ENCODE measurements at regions not wholly inside any gene's neighbourhood (a gene's known extent, or its start where the extent isn't known, plus 50 kb on each side); places are given as distances from the start of the nearest gene placed in this dataset.

DNA sequence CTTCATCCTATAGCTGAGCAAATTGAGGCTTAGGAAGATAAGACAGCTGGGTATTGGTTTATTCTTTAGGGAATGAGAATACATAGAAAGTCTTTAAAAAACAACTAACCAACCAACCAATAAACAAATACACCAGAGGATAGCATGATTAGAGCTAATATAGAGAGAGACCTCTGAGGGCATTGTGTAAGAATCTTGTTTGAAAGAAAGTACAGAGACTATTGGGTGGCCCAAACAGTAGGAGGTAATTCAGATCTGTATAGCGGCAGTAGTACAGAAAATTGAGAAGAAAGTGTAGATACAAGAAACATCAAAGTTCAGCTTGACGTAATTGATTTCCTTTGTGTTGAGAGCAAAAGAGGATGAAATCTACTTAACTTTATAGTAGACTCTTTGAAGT lies 1951.0 kb upstream of the ADGRL3 start:
- DNase-seq (ENCODE audit: low spot score): no peak
- TF ChIP-seq CTCF (conservative IDR thresholded peaks at IDR 0.05; ENCODE audit: low read depth): no peak
- CTCF ChIA-PET: interaction anchor here (0.8 to 1.2 kb wide), 2 partner anchors 31 to 1806 kb away, joined by 3 read pairs; no protein-coding TSS in a partner anchor

DNA sequence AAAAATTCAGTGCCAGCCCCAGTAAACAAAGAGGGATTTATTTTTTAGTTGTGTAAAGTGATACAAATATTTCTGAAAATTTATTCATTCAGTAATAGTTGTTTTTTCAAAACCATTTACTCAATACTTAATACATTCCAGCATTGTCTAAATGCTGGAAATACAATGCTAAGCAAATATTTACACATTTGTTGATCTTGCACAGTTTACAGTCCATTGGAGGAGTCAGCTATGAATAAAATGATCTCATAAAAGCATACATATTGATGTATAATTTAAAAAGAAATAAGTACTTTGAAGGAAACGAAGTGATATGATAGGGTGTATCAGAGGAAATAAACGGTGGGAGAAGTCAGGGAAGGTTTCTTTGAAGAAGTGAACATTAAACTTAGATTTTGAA lies 1942.1 kb upstream of the ADGRL3 start:
- no peak for TF ChIP-seq CTCF (conservative IDR thresholded peaks at IDR 0.05; ENCODE audit: low read depth)
- H3K27ac ChIP-seq: no peak overlapping the region
- DNase-seq (ENCODE audit: low spot score): no peak
- ChIA-PET POLR2A (ENCODE audit: low non-redundant PET) (no interaction called here), CTCF (interaction anchor here (0.7 kb wide), 1 partner anchor 951 kb away, joined by 3 read pairs; no protein-coding TSS in a partner anchor)

More for the DNA sequence above, 1951.0 kb upstream of the ADGRL3 start:
- no peak overlapping the region for H3K27ac ChIP-seq
- POLR2A ChIA-PET (ENCODE audit: low non-redundant PET): no interaction called here

DNA sequence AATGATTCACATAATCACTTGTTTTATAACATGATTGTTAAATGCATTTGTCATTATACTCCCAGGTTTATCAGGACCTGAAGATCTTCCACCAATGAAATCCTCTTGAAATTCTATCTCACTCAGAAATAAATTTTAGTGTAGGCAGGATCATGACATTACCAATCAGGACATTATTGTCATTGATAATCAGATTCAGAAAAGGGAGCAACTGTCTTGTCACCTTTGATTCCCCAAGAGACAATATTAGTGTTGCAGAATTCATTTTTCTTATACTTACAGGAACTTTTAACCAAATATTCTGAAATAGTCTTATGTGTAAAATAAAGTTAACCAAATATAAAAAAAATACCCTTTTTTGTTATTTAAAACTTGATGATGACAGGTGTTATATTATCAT lies 1892.5 kb upstream of the ADGRL3 start:
- DNase-seq (ENCODE audit: low spot score): no peak
- POLR2A ChIA-PET (ENCODE audit: low non-redundant PET): no interaction called here
- CTCF ChIA-PET: no interaction called here
- no peak for TF ChIP-seq CTCF (conservative IDR thresholded peaks at IDR 0.05; ENCODE audit: low read depth)
- H3K27ac ChIP-seq: no peak overlapping the region

- H3K27ac ChIP-seq: no peak overlapping the region
- DNase-seq (ENCODE audit: low spot score): no peak
- POLR2A ChIA-PET (ENCODE audit: low non-redundant PET): no interaction called here
- CTCF ChIA-PET: no interaction called here
- no peak for TF ChIP-seq CTCF (conservative IDR thresholded peaks at IDR 0.05; ENCODE audit: low read depth)
These were observed 1885.5 kb upstream of the ADGRL3 start for GRCh38 chr4:59314637-59315036.

- DNase-seq (ENCODE audit: low spot score): no peak
- ChIA-PET POLR2A (ENCODE audit: low non-redundant PET) (no interaction called here), CTCF (no interaction called here)
- no peak for TF ChIP-seq CTCF (conservative IDR thresholded peaks at IDR 0.05; ENCODE audit: low read depth)
- no peak overlapping the region for H3K27ac ChIP-seq
These were observed 1860.5 kb upstream of the ADGRL3 start for GRCh38 chr4:59339631-59340030.

- no peak for TF ChIP-seq CTCF (conservative IDR thresholded peaks at IDR 0.05; ENCODE audit: low read depth)
- CTCF ChIA-PET: interaction anchor here (0.7 kb wide), 1 partner anchor 560 kb away, joined by 3 read pairs; no protein-coding TSS in a partner anchor
- DNase-seq (ENCODE audit: low spot score): no peak
- POLR2A ChIA-PET (ENCODE audit: low non-redundant PET): no interaction called here
- no peak overlapping the region for H3K27ac ChIP-seq
These were observed 1858.6 kb upstream of the ADGRL3 start for GRCh38 chr4:59341506-59341905.

GRCh38 chr4:59348949-59349348 lies 1851.2 kb upstream of the ADGRL3 start:
- POLR2A ChIA-PET (ENCODE audit: low non-redundant PET): no interaction called here
- no peak for TF ChIP-seq CTCF (conservative IDR thresholded peaks at IDR 0.05; ENCODE audit: low read depth)
- no peak for DNase-seq (ENCODE audit: low spot score)
- H3K27ac ChIP-seq: no peak overlapping the region
- CTCF ChIA-PET: interaction anchor here (0.6 kb wide), 2 partner anchors 13 to 106 kb away, joined by 3 read pairs; no protein-coding TSS in a partner anchor

Measured in RWPE1 (cell line).